SKM-1 (cell line): ENCODE measurements at regions not wholly inside any gene's neighbourhood (a gene's known extent, or its start where the extent isn't known, plus 50 kb on each side); places are given as distances from the start of the nearest gene placed in this dataset.

Source experiments
- DNase-seq: peaks from one replicate; lab custom pipeline; 2025; ENCODE audit not compliant: unreplicated experiment; lab: John Stamatoyannopoulos, UW

DNA sequence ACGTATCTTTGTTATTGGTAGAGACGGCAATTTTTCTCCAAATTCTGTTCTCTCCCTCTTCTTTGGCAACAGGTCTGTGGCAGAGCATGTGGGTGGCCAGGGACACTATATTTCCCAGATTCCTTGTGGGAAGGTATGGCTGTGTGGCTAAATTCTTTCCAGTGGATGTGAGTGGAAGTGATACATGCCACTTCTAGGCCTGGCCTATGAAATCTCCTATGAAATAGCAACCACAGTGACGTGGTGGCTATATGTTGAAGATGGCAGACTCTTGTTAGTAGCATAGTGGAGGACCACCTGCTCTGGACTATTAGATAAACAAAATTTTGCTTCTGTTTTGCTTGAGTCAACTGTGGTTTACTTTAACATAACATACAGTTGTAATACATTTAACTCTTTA is 243.3 kb downstream of the IL20RB start:
- no peak for DNase-seq

DNA sequence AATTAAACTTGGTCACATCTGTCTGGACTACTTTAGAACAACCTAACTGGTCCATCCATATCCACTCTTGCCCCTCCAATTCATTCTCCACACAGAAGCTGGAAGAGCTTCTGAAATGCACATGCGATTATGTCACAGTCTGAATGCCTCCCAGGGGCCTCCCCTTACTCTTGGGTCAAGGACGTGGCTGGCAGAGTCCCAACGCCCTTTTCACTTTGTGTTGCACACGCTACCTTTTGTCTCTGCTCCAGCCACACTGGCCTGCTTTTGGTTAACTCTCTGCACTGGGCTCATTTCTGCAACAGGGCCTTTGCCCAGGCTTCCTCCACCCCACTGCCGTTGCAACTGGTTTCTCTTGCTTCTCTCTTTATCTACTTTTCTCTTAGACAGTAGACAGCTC is 245.2 kb downstream of the IL20RB start:
- no peak for DNase-seq

DNA sequence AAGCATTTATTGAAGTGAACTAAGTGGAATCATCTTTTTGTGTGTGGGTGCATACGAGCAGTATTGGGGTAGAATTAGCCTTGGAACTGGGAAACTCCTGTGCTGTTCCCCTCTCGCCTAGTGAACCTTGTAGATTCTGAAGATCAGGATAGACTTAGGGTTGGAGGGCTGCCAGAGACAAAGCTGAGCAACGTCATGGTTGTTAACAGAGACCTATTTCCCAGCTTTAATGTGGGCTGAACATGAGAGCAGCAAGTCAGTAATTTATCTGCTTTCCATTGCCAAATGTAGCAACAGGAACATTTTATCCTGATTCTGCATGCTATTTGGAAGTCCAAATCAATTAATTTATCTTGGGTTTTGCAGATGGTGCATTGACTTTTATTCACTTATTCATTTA is 246.6 kb downstream of the IL20RB start:
- no peak for DNase-seq

DNA sequence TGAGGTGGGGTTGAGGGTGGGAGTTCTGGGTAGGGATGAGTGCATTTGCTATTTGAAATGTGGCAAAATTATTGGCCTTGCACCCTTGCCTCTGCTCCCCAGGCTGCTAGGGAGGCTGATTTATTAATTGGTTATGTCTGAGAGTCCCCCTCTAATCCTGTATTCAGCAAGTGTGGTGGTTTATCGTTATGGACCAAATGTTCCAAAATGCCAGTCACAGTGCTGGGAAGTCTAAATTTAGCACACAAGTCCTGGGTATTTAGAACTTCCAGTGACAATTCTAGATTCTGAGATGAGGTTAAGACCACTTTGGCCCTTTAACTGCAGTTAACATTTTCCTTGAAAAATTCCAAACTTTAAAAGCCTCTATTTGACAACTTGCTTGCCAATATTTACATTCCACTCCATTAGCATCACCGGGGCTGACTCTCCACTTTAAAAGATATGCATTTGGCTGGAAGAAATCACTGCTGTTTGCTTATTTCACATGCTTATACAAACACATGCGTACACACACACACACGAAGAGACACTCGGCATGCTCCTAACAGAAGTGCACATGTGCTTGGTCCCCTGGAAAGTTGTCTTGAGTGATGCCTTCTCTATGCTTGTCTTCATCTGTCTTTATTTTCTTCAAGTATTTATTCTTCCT is 247.7 kb downstream of the IL20RB start:
- no peak for DNase-seq

DNA sequence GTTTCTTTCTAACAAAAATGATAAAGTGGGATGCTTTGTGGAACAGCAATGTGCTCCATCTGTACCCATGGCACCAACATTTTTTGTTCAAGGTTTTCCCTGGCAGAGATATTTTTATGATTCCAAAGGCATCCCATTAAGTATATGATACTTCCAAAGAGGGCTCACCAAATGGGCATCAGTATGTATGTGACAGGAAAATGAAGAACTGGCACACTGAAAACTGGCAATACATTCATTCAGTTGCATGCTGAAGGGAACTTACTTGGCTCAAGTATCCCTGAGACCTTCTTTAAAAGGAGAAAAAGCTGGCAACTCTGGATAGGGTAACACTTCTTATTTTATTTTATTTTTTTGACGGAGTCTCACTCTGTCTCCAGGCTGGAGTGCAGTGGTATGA is 249.8 kb downstream of the IL20RB start:
- DNase-seq = no peak

DNA sequence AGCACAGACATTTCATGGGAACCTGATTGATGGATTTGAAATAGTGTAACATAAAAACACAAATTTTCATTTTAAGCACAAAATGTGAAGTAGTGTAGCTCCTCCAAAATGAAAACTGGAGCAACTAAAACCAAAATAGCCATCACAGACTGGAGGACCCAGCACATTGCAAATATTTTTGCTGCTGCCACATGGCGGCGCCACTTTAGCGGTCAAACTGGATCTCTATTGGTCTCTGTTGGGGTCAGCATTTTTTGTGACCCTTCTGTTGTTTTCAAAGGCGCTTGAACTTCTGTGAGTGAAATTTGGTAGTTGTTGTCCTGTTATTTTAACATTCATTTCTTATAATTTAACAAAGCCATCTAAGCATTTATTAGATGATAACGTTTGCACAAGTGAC is 259.9 kb downstream of the IL20RB start:
- no peak for DNase-seq

DNA sequence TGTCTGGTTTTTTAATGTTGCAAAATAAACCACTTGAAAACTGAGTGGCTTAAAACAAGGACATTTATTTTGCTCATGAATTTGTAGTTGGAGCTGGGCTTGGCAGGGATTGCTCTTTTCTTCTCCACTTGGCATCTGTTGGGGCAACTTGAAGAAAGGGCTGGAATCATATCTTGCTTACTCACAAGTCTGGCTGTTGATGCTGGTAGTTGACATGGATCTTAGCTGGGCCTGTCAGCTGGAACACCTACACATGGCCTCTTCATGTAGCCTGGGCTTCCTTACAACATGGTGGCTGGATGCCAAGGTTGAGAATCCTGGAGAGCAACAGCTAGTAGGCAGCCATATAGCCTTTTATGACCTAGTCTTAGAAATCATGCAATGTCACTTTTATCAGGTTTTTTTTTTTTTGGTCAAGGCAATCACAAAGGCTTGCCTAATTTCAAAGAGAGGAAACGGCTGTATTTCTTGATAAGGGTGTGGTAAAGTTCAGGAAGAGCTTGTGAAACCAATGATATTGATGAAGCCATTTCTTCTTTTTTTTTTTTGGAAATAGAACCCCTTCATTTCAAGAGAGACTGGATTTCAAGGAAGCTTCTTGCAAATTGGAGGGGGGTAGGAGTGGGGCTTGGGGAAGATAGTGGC is 262.1 kb downstream of the IL20RB start:
- DNase-seq = no peak

DNA sequence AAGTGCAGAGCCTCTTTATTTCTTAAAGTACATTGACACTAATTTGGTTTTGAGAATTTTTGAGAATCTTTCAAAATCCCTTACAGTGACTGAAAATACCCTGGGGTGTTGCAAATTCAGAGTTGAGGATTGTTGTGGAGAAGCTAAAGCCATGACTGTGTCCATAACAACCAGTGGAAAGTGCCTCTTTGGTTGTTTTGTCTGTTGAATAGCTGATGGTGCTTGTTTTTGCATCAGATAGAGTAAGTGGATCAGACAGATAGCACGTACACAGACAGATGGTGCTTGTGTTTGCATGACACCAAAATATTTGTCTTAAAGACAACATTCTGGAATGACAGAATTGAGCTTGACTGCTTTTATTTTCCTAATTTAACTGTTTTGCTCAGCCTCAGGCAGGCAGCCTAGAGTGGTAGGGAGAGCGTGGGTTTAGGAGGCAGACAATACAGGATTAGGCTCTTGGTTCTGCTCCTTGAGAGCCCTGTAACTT is 265.0 kb downstream of the IL20RB start:
- no peak for DNase-seq

DNA sequence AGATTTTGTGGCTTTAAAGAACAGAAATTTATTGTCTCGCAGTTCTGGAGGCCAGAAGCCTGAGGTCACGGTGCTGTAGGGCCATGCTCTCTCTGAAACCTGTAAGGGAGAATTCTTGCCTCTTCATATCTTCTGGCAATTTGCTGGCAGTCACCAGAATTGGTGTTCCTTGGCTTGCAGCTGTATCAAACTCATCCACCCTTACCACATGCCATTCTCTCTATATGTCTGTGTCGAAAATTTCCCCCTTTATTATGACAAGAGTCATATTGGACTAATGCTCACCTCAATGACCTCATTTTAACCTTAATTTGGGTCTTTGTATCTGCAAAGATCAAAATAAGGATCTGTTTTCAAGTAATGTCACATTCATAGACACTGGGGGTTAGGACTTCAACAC is 266.7 kb downstream of the IL20RB start:
- no peak for DNase-seq

DNA sequence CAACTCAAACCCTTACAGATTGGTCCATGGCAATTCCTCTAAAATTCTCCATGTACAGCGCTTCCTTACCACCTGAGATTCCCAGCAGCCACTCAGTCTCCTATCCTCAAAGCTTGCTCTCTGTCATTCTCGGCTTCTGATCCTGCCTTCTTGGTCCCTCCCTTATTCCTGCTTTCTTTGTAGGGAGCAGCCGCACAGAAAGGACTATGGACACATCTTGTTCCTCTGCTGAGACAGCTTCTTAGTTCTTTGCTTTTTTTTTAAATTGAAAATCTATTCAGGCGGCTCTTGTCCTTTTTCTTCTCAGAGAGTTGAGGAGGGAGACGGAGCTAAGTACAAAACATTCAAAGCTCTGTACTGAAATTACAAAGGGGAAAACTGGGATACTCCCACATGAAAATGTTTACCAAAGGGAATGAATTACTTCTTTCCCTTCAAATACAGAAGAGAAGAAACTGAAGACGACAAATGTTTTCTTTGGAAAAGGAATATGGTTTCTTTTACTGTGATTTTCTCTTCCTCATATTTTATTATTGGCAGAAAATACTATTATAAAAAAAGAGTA is 285.1 kb downstream of the IL20RB start:
- no peak for DNase-seq

DNA sequence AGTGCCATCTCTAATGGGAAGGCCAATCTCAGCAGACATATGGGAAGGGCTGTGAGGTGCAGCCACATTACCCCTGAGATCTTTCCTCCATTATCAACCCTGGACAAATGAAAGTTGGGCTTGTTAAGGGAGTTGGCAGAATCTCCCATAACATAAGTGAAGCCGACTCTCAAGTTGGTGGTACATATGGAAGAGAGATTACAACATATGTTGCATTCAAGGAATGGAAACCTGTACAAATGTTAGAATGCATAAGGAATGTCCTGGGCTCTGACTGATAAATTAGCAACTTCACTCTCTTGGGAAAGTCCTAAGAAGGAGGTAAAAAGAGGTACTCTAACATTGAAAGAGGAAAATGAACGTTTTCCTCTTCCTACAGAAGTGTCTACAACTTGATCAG is 288.7 kb downstream of the IL20RB start:
- DNase-seq = no peak

DNA sequence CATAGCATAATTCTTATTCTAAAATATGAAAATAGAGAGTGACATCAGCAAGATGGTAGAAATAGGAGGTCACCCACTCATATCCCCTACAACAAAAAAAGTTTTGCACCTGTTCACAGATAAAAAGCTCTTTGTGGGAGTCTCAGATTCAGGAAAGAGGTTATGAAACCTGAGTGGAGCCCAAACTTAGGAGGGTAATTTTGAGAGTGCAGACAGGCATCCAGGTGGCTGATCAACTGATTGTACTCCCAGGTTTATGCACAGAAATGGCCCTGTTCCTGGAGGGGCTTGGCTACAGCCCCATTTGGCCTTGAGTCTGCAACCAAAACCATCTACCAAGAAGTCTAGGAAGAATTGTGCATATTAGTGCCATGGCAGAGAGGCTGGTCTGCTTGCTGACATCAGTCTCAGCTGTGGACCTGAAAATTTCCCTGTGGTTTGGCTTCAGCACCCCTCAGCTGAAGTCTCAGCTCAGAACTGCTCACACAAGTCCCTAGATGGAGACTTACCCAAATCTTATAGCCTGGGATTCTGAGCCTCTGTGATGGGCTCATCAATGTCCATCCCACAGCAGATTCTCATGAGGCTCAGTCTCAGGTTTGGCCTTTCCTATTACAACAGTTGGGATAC is 291.6 kb downstream of the IL20RB start:
- no peak for DNase-seq

DNA sequence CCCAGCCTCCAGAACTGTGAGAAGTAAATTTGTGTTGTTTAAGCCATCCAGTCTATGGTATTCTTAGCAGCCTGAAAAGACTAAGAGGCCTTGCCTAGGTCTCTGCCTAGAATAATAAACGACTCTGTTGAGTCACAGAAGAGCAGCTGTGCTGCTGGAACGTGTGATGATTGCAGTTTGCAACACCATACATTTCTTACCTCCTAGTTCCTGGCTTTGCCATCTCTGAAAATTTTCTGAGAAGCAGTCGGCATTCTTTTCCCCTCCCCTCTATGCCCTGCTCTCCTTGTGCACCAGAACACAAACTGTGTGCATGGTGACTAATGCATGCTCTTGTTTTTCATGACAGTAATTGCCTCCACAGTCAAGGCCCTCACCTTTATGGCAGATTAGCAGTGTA is 301.3 kb downstream of the IL20RB start:
- no peak for DNase-seq

DNA sequence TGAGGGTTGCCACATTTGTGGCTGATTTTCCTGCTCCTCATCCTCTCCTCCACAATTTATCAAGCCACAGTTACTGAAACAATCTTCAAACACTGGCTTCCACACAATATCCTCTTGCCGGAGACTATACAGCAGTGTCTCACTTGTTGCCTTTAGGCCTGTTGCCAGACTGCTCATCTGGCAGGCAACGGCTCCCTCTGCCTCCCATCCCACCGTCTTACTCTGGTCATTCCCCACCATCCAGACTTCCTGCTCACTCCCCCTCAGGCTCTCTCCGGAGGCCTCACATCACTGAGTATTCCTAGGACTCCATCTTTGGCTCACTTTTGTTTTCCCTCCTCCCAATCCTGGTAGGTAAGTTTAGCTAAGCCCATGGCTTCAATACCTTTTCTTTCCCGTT is 301.9 kb downstream of the IL20RB start:
- DNase-seq = no peak

DNA sequence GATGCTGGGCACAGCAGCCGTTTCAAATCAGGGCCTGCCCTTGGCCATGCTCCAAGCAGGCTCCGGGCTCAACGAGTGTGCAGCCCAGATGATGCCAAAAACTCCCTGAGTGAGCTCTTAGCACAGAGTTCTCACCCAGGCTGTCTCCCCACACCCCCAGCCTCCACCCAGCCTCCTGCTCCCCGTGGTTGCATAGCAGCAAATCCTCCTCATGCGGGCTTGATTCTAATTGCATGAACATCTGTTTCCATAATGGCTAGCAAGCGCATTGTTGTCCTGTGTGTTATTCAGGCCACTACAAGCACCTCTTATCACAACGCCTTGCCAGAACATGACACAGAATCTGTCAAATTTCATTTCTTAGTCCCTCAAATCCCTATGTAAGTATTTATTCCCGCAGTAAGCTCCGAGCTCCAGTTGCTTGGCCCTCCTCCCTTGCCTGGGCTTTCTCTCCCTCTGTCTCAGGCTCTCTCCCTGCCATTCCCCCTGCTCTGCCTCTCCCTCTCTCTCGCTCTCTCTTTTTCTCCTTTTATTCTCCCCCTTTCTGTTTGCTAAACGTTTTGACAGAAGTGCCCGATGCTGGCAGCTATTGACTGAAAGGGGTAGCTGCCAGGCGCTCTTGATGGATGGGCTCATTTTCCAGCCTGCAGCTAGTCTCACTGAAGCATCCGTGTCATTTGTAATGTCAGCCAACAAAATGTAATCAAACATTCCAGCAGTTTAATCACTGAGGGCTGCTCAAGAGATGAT is 306.5 kb downstream of the IL20RB start:
- DNase-seq = no peak

DNA sequence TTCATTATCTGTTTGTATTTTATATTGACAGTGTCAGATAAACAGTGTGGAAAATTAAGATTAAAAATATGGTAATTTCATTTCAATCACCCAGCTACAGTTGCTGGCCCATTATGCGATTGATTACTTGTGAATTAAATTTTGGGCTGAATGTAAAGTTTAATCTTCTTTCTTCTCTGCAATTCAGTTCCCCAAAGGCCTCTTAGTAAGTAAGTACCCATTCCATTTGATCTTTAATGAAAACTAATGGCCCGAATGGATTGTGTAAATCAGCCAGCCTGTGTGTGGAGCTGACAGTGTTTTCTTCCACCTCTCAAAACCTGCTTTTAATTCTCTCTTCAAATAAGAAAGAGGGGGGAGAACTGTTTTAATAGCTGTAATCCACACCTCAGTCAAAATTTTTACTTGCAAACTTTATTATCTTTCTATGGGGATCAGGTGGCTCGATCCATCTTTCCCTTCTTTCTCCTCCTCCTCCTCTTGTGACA is 307.1 kb downstream of the IL20RB start:
- DNase-seq = no peak

DNA sequence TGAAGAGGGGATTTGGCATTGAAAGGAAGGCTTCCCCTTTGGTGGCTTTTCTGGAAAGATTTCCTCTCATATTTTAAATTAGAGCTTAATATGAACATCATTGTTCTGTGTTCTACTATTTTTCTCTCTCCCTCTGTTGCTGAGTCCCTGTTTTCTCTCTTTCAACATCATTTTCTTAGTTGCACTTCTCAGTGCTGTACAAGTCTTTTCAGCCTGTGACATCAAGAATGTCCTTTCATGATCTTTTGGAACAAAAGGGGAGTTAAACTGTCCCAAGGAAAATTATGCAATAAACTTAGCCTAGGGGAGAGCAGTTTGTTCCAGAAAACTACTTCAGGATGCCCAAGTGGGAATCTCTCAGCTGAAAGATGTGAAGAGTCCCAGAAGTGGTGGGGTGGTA is 325.1 kb downstream of the IL20RB start:
- no peak for DNase-seq

DNA sequence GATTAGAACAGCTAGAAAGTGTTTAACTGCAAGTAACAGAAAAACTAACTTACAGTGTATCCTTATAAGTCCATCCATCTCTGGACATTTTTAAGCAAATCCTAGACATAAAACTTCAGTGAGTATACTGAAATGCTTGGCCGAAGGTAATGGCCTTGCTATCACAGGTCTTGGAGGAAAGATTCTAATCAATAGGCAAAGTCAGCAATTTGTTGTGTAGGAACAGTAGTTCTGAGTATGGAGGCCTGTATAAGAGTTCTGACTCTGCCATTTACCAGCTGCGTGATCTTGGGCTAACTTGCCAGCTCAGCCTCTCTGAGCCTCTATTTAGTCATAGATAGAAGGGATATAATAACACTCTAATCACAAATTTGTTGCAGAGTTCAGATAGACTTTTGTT is 328.1 kb downstream of the IL20RB start:
- no peak for DNase-seq

DNA sequence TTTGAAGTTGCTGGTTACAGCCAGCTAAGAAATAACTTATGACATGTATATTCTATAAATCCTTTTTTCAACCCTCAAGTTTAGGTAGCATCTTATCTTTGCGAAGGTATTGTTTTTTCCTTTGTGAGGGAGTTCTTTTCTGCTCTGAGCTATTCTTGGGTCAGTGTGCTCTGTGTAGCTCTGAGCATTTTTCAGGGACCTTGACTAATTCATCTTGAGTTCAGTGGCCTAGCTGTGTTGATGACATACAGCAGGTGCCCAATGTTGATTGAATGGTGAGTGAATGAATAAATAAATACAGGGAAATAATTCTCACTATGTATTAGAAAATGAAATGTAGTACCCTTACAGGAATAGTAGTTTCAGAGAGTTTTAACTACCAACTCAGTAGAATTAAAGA is 335.3 kb downstream of the IL20RB start:
- DNase-seq = no peak

DNA sequence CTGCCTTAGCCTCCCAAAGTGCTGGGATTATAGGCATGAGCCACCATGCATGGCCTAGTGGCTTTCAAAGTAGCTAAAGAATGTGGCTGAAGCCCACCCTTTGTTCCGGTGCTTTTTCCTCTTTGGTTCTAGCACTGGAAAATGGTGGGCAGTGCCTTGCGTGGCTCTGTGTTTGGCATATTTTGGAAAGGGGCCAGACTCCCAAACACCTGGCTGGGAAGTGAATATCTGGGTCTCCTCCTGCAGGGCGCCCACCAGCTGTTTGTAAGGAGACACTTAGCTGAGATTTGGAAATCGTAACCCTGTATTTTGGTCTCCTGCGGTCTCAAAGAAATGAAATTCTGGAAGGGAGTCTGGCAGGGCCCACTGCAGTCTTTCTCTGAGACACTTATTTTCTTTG is 336.4 kb downstream of the IL20RB start:
- DNase-seq = no peak

DNA sequence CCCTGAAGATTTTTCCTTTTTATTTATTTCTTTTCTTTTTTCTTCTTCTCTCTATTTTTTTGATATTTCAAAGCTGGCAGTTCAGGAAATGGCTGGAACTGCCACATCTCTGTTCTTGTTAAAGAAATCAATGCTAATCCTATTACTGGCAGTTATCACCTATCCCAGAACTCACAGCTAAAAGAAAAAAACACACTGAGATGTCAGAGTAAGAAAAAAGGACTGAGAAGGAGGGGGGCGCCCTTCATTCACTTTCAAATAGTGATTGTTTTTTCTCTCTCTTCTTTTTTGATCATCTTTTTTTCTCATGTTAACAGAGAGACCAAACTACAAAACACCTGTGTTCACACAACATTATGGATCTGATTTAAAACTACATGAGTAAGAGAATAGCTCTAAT is 337.1 kb downstream of the IL20RB start:
- no peak for DNase-seq
